ENCODE measurements at regions not wholly inside any gene's neighbourhood (a gene's known extent, or its start where the extent isn't known, plus 50 kb on each side); places are given as distances from the start of the nearest gene placed in this dataset.
A peak's percentile ranks its signal among the peaks of the same experiment; 100 is the strongest.

DNA sequence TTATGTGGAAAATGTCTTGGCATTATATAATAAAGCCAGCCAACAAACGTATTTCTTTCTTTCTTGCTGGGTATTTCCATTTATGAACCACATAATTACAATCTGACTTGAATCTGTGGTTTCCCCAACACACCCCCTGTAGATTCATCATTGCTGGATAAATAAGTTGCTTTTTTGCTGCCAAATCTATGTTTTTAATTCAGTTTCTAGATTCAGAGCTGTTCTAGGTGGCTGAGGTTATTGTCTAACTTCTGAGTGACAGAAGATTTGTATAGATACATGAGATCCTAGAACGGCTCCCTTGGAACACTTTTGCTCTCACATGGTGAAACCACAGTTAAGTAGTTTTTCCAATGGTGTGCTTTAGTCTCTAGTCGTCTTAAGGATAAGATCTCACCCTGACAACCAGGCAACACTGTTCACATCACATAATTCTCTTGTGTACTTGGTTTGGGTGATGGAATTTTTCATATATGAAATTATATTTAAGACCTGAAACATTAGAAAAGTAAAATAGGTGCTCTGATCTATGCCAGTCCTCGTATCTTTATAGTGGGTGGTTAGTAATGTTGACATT lies 239.1 kb downstream of the KLF12 start:
- peaks cover 71% of the 10 kb centered on the region for H3K4me1 Mint-ChIP-seq (ENCODE audit: low read depth)
- Histone ChIP-seq H3K36me3 (ENCODE audit: insufficient read depth, low read length) (peaks cover 4% of the 10 kb centered on the region), H3K4me3 (ENCODE audit: low read length) (no peak overlapping the region), H3K4me1 (ENCODE audit: insufficient read depth, low read length) (peaks cover 3% of the 10 kb centered on the region), H3K9me3 (ENCODE audit: control insufficient read depth in 1 of 2, insufficient read depth in 1 of 2, low read length in 2 of 2) (no peaks in the 10 kb centered on the region), H3K27me3 (ENCODE audit: control insufficient read depth in 1 of 2, insufficient read depth in 2 of 2, low read length in 2 of 2) (no peaks in the 10 kb centered on the region), H3K27ac (ENCODE audit: low read depth in 1 of 2, low read length in 2 of 2) (no peak overlapping the region)
- DNase-seq (peak in 2 of 14 experiments; percentile 15 to 18), ATAC-seq (ENCODE audit: poor library complexity) (peak; percentile 21)
- no peaks in the 10 kb centered on the region for H3K27me3 Mint-ChIP-seq
- H3K9me3 Mint-ChIP-seq: no peaks in the 10 kb centered on the region
- intact Hi-C loops (cut with DNase I, micrococcal nuclease): no loop called here
- TF ChIP-seq CTCF (IDR thresholded peaks at IDR 0.05): no peak
- H3K27ac Mint-ChIP-seq: peak overlapping the region; percentile 34
- H3K4me3 Mint-ChIP-seq: no peak overlapping the region
- ChIA-PET POLR2A (interaction anchor here (0.6 kb wide), 1 partner anchor 325 kb away, joined by 3 read pairs; no protein-coding TSS in a partner anchor), CTCF (no interaction called here)
- peaks cover 27% of the 10 kb centered on the region for H3K36me3 Mint-ChIP-seq (ENCODE audit: low read depth)

GRCh38 chr13:73893833-73894232 lies 240.4 kb downstream of the KLF12 start:
- Histone ChIP-seq H3K4me3 (ENCODE audit: low read length) (no peak overlapping the region), H3K4me1 (ENCODE audit: insufficient read depth, low read length) (peaks cover 3% of the 10 kb centered on the region), H3K36me3 (ENCODE audit: insufficient read depth, low read length) (peaks cover 4% of the 10 kb centered on the region), H3K9me3 (ENCODE audit: control insufficient read depth in 1 of 2, insufficient read depth in 1 of 2, low read length in 2 of 2) (no peaks in the 10 kb centered on the region), H3K27me3 (ENCODE audit: control insufficient read depth in 1 of 2, insufficient read depth in 2 of 2, low read length in 2 of 2) (no peaks in the 10 kb centered on the region), H3K27ac (ENCODE audit: low read depth in 1 of 2, low read length in 2 of 2) (no peak overlapping the region)
- Mint-ChIP-seq H3K4me1 (ENCODE audit: low read depth) (peaks cover 65% of the 10 kb centered on the region), H3K27me3 (no peaks in the 10 kb centered on the region), H3K27ac (no peak overlapping the region), H3K9me3 (no peaks in the 10 kb centered on the region), H3K36me3 (ENCODE audit: low read depth) (peaks cover 16% of the 10 kb centered on the region), H3K4me3 (no peak overlapping the region)
- ATAC-seq (ENCODE audit: poor library complexity) (no peak), DNase-seq (no peak)
- intact Hi-C loops (cut with DNase I, micrococcal nuclease): no loop called here
- POLR2A ChIA-PET: no interaction called here
- CTCF ChIA-PET: no interaction called here
- TF ChIP-seq CTCF (IDR thresholded peaks at IDR 0.05): no peak

GRCh38 chr13:73891805-73892204 lies 242.4 kb downstream of the KLF12 start:
- Histone ChIP-seq H3K4me3 (ENCODE audit: low read length) (no peak overlapping the region), H3K4me1 (ENCODE audit: insufficient read depth, low read length) (peaks cover 3% of the 10 kb centered on the region), H3K9me3 (ENCODE audit: control insufficient read depth in 1 of 2, insufficient read depth in 1 of 2, low read length in 2 of 2) (no peaks in the 10 kb centered on the region), H3K27me3 (ENCODE audit: control insufficient read depth in 1 of 2, insufficient read depth in 2 of 2, low read length in 2 of 2) (no peaks in the 10 kb centered on the region), H3K27ac (ENCODE audit: low read depth in 1 of 2, low read length in 2 of 2) (no peak overlapping the region), H3K36me3 (ENCODE audit: insufficient read depth, low read length) (peaks cover 4% of the 10 kb centered on the region)
- intact Hi-C loops (cut with DNase I, micrococcal nuclease): no loop called here
- POLR2A ChIA-PET: no interaction called here
- H3K27ac Mint-ChIP-seq: peak overlapping the region; percentile 17
- DNase-seq: no peak
- H3K36me3 Mint-ChIP-seq (ENCODE audit: low read depth): peaks cover 22% of the 10 kb centered on the region
- peaks cover 50% of the 10 kb centered on the region for H3K4me1 Mint-ChIP-seq (ENCODE audit: low read depth)
- no peaks in the 10 kb centered on the region for H3K9me3 Mint-ChIP-seq
- H3K4me3 Mint-ChIP-seq: no peak overlapping the region
- no peak for ATAC-seq (ENCODE audit: poor library complexity)
- no peaks in the 10 kb centered on the region for H3K27me3 Mint-ChIP-seq
- CTCF ChIA-PET: no interaction called here
- no peak for TF ChIP-seq CTCF (IDR thresholded peaks at IDR 0.05)
